SK-N-SH (cell line): ENCODE measurements at regions not wholly inside any gene's neighbourhood (a gene's known extent, or its start where the extent isn't known, plus 50 kb on each side); places are given as distances from the start of the nearest gene placed in this dataset.

Source experiments
- CTCF ChIA-PET: fragments of 300-600, 350-600 bp; formaldehyde crosslinking; extraction: SDS; loops from one replicate; lab custom pipeline; 2021; lab: Yijun Ruan, JAX
- POLR2A ChIA-PET: fragments of 350-600 bp; sonication (Branson Sonifier 250); formaldehyde crosslinking; extraction: SDS; loops from one replicate; lab custom pipeline; 2020; ENCODE audit warnings: antibody characterized with exemption, inconsistent platforms; lab: Yijun Ruan, JAX
- DNase-seq: peaks from one replicate; pipeline ENCODE4 v3.0.0; 2012
- H2AFZ ChIP-seq: fragments of 200-600 bp; sonication (generic); 2 replicates; pipeline ENCODE4 v1.8.1; 2016; ENCODE audit warnings: antibody characterized with exemption, mild to moderate bottlenecking, low read depth
- H3F3A ChIP-seq: fragments of 200-600 bp; sonication (generic); replicated peaks from 2 replicates; pipeline ENCODE3; 2016; ENCODE audit warnings: antibody characterized with exemption, mild to moderate bottlenecking; ENCODE audit not compliant: insufficient read depth
- H3K27ac ChIP-seq, 2 experiments: fragments of 200-500 bp in 1 of 2; fragments of 200-600 bp in 1 of 2; sonication (Bioruptor generic) in 1 of 2; sonication (generic), shearing (Covaris generic) in 1 of 2; 2 replicates each; pipeline versions ENCODE4 v1.5.1 to v1.6.1; 2014 to 2016; ENCODE audit warnings: low read depth in 2 of 2, inconsistent platforms in 1 of 2, low read length in 1 of 2, mild to moderate bottlenecking in 1 of 2, mixed read lengths in 1 of 2
- H3K27me3 ChIP-seq: fragments of 200-600 bp; sonication (generic), shearing (Covaris generic); 2 replicates; pipeline ENCODE4 v1.6.1; 2016; ENCODE audit warnings: mixed run types; ENCODE audit not compliant: insufficient read depth
- H3K36me3 ChIP-seq, 2 experiments: fragments of 200-500 bp in 1 of 2; fragments of 200-600 bp in 1 of 2; sonication (Bioruptor generic) in 1 of 2; sonication (generic) in 1 of 2; replicated peaks in 1 of 2; 2 replicates each; pipeline versions ENCODE3 to v1.5.1; 2014 to 2016; ENCODE audit warnings: low read length in 1 of 2, mild to moderate bottlenecking in 1 of 2; ENCODE audit not compliant: insufficient read depth in 2 of 2, control insufficient read depth in 1 of 2
- H3K4me1 ChIP-seq, 2 experiments: fragments of 200-500 bp in 1 of 2; fragments of 200-600 bp in 1 of 2; sonication (Bioruptor generic) in 1 of 2; sonication (generic), shearing (Covaris generic) in 1 of 2; 2 replicates each; pipeline versions ENCODE4 v1.5.1 to v1.6.1; 2014 to 2016; ENCODE audit warnings: low read depth in 1 of 2, low read length in 1 of 2, mixed run types in 1 of 2; ENCODE audit not compliant: insufficient read depth in 2 of 2, control insufficient read depth in 1 of 2
- H3K4me2 ChIP-seq: fragments of 200-600 bp; sonication (generic), shearing (Covaris generic); 2 replicates; pipeline ENCODE4 v1.6.1; 2017; ENCODE audit warnings: mixed run types
- H3K4me3 ChIP-seq, 2 experiments: fragments of 200-500 bp in 1 of 2; fragments of 200-600 bp in 1 of 2; sonication (Bioruptor generic) in 1 of 2; sonication (generic), shearing (Covaris generic) in 1 of 2; 2 replicates each; pipeline versions ENCODE4 v1.5.1 to v1.8.1; 2014 to 2016; ENCODE audit warnings: low read depth in 2 of 2, inconsistent platforms in 1 of 2, low read length in 1 of 2, mild to moderate bottlenecking in 1 of 2, mixed read lengths in 1 of 2, moderate library complexity in 1 of 2
- H3K79me2 ChIP-seq: fragments of 200-600 bp; sonication (generic); 2 replicates; pipeline ENCODE4 v1.8.1; 2017; ENCODE audit warnings: mild to moderate bottlenecking; ENCODE audit not compliant: insufficient read depth
- H3K9ac ChIP-seq: fragments of 200-600 bp; sonication (generic); 2 replicates; pipeline ENCODE4 v1.6.1; 2017; ENCODE audit warnings: mixed run types
- H3K9me2 ChIP-seq: fragments of 200-600 bp; sonication (generic); 2 replicates; pipeline ENCODE4 v1.6.1; 2017; ENCODE audit warnings: mixed run types
- H3K9me3 ChIP-seq: fragments of 200-600 bp; sonication (generic); 2 replicates; pipeline ENCODE4 v1.6.1; 2017; ENCODE audit warnings: mixed run types, mild to moderate bottlenecking, moderate library complexity
- H4K20me1 ChIP-seq: fragments of 200-600 bp; sonication (generic); 2 replicates; pipeline ENCODE4 v1.6.1; 2017; ENCODE audit warnings: mild to moderate bottlenecking, mixed run types; ENCODE audit not compliant: insufficient read depth
- EP300 ChIP-seq, 2 experiments: IDR thresholded peaks; 2 replicates each; pipeline versions ENCODE4 v1.4.0 to v1.6.1; 2012; ENCODE audit warnings: borderline replicate concordance in 1 of 2, low read depth in 1 of 2, low read length in 1 of 2
- FOXJ3 ChIP-seq: sonication (generic); formaldehyde crosslinking; IDR thresholded peaks from 2 replicates; pipeline ENCODE4 v1.5.1; 2020; ENCODE audit warnings: mild to moderate bottlenecking, missing genetic modification reagents
- JUND ChIP-seq: IDR thresholded peaks from 2 replicates; pipeline ENCODE4 v1.4.0; 2012
- MXI1 ChIP-seq: IDR thresholded peaks from 2 replicates; pipeline ENCODE4 v1.6.1; 2012; ENCODE audit warnings: mild to moderate bottlenecking, low read depth, low read length, improper control_type of control experiment
- NFIC ChIP-seq: IDR thresholded peaks from 2 replicates; pipeline ENCODE4 v1.4.0; 2012; ENCODE audit warnings: borderline replicate concordance
- RCOR1 ChIP-seq: fragments of 150-350 bp; IDR thresholded peaks from 2 replicates; pipeline ENCODE4 v1.6.1; 2017; ENCODE audit warnings: antibody characterized with exemption, low read length
- RXRA ChIP-seq: IDR thresholded peaks from 2 replicates; pipeline ENCODE4 v1.4.0; 2012; ENCODE audit warnings: low read depth, mild to moderate bottlenecking, borderline replicate concordance
- SMC3 ChIP-seq: IDR thresholded peaks from 2 replicates; pipeline ENCODE4 v1.6.1; 2012; ENCODE audit warnings: low read depth, low read length, improper control_type of control experiment
- TEAD4 ChIP-seq: IDR thresholded peaks from 2 replicates; pipeline ENCODE4 v1.4.0; 2012; ENCODE audit warnings: mild to moderate bottlenecking, borderline replicate concordance; ENCODE audit not compliant: insufficient read depth
- WGBS: methylation state at CpG from one replicate; pipeline ENCODE4 v1.1.6; 2017; ENCODE audit warnings: low lambda C conversion rate; 5-methylcytosine and 5-hydroxymethylcytosine counted together
- TF ChIP-seq, protein P1 (sequence below): IDR thresholded peaks from 2 replicates; pipeline ENCODE4 v1.6.1; 2012; ENCODE audit warnings: mild to moderate bottlenecking, low read depth, low read length, moderate library complexity
- TF ChIP-seq, protein P2 (sequence below): fragments of 200-600 bp; sonication (generic); IDR thresholded peaks from 2 replicates; pipeline ENCODE4 v1.6.1; 2017; ENCODE audit warnings: antibody characterized with exemption, mild to moderate bottlenecking, moderate library complexity
- TF ChIP-seq, protein P3 (sequence below): IDR thresholded peaks from 2 replicates; pipeline ENCODE4; 2012

DNA sequence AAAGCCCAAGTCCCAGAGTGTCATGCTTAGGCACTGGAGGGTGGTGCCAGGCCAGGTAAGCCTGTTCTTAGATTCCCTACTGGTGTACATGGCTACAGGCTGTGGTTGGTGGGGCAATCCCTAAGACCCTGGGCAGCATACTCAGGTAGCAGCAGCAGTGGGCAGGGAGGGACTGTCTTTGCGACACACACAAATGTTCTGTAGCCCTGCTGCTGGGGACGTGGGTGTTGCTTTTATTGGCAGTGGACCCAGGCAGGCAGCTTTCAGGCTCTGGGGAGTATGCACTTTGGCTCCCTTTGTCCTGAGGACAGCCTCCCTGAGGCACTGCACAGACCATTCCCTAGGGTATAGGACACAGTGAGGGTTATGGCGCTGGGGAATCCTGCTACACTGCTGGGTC lies 137.1 kb upstream of the ADAMTS19 start:
- Histone ChIP-seq H3K79me2 (no peaks in the 10 kb centered on the region), H3K27me3 (no peaks in the 10 kb centered on the region), H4K20me1 (no peaks in the 10 kb centered on the region), H3K4me1 (no peaks in the 10 kb centered on the region), H3K4me3 (no peak overlapping the region), H3K27ac (no peak overlapping the region), H3K36me3 (no peaks in the 10 kb centered on the region), H2AFZ (no peak overlapping the region), H3K9ac (no peak overlapping the region)
- WGBS = no CpG with 5 or more reads among the region's 3 CpGs
- CTCF ChIA-PET = no interaction called here
- POLR2A ChIA-PET = no interaction called here
- no peak for TF ChIP-seq TEAD4
- no peak for TF ChIP-seq EP300 (IDR thresholded peaks at IDR 0.05; ENCODE audit: borderline replicate concordance in 1 of 2, low read depth in 1 of 2, low read length in 1 of 2)
- no peak for TF ChIP-seq MXI1
- TF ChIP-seq RCOR1 = no peak
- TF ChIP-seq, all 33 proteins: peak for 0
- H3K9me3 ChIP-seq = no peaks in the 10 kb centered on the region
- H3K4me2 ChIP-seq = no peak overlapping the region
- H3F3A ChIP-seq = no peaks in the 10 kb centered on the region
- DNase-seq = no peak
- no peaks in the 10 kb centered on the region for H3K9me2 ChIP-seq

DNA sequence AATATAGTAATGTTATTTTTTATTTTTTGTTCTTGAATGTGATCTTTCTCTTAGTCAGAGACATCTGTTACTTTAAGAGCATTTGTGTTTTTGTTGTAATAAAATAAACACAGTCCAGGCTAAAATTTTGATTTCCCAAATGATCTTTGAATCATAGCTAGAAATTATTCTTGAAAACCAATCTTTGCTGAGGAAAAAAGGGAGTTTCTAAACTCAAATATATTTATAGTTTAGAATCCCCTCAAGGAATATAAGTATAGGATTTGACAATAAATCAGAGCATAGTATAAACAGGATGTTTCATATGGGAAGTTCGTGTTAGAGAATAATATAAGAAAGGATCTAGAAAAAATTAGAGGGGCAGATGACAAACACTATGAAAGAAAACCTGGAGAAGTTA lies 118.8 kb upstream of the ADAMTS19 start:
- TF ChIP-seq, protein P1, sequence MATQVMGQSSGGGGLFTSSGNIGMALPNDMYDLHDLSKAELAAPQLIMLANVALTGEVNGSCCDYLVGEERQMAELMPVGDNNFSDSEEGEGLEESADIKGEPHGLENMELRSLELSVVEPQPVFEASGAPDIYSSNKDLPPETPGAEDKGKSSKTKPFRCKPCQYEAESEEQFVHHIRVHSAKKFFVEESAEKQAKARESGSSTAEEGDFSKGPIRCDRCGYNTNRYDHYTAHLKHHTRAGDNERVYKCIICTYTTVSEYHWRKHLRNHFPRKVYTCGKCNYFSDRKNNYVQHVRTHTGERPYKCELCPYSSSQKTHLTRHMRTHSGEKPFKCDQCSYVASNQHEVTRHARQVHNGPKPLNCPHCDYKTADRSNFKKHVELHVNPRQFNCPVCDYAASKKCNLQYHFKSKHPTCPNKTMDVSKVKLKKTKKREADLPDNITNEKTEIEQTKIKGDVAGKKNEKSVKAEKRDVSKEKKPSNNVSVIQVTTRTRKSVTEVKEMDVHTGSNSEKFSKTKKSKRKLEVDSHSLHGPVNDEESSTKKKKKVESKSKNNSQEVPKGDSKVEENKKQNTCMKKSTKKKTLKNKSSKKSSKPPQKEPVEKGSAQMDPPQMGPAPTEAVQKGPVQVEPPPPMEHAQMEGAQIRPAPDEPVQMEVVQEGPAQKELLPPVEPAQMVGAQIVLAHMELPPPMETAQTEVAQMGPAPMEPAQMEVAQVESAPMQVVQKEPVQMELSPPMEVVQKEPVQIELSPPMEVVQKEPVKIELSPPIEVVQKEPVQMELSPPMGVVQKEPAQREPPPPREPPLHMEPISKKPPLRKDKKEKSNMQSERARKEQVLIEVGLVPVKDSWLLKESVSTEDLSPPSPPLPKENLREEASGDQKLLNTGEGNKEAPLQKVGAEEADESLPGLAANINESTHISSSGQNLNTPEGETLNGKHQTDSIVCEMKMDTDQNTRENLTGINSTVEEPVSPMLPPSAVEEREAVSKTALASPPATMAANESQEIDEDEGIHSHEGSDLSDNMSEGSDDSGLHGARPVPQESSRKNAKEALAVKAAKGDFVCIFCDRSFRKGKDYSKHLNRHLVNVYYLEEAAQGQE = no peak
- TF ChIP-seq TEAD4 (no peak), RXRA (no peak), RCOR1 (no peak)
- Histone ChIP-seq H2AFZ (no peak overlapping the region), H3K79me2 (no peaks in the 10 kb centered on the region), H3K9me2 (no peaks in the 10 kb centered on the region), H3K36me3 (no peaks in the 10 kb centered on the region), H3F3A (no peaks in the 10 kb centered on the region), H3K9ac (no peak overlapping the region), H3K4me2 (no peak overlapping the region), H3K9me3 (no peaks in the 10 kb centered on the region), H3K27me3 (no peaks in the 10 kb centered on the region), H3K4me1 (no peaks in the 10 kb centered on the region), H4K20me1 (no peaks in the 10 kb centered on the region), H3K27ac (no peak overlapping the region), H3K4me3 (no peak overlapping the region)
- POLR2A ChIA-PET = no interaction called here
- DNase-seq = no peak
- 4% methylated on average over 1 of the region's 1 CpG for WGBS
- CTCF ChIA-PET = interaction anchor here (0.7 kb wide), 1 partner anchor 470 kb away, joined by 3 read pairs; no protein-coding TSS in a partner anchor

DNA sequence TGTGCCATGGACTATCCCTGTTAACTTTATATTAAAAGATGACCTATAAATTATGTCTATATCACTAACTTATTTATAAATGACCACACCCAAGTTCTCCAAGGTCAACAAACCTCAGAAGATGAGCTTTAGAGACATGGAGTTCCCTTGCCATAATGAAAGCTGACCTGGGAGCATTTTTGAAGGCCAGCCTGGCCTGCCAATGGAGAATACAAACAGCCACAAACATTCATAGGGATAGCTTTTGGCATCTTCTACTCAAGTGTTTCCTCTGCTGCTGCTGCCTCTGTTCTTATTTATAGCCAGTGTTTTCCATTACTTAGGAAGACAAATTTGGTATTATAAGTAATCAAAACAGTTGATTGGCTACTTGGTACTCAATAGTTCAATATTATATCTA lies 117.3 kb upstream of the ADAMTS19 start:
- H3F3A ChIP-seq = no peaks in the 10 kb centered on the region
- H3K36me3 ChIP-seq = no peaks in the 10 kb centered on the region
- H3K27ac ChIP-seq = no peak overlapping the region
- H3K4me3 ChIP-seq = no peak overlapping the region
- no peak for DNase-seq
- ChIA-PET CTCF (interaction anchor here (0.6 kb wide), 1 partner anchor 994 kb away, joined by 3 read pairs; no protein-coding TSS in a partner anchor), POLR2A (no interaction called here)
- no peaks in the 10 kb centered on the region for H4K20me1 ChIP-seq
- H3K9me2 ChIP-seq = no peaks in the 10 kb centered on the region
- H3K4me2 ChIP-seq = no peak overlapping the region
- no peak overlapping the region for H3K9ac ChIP-seq
- no peaks in the 10 kb centered on the region for H3K4me1 ChIP-seq
- H3K9me3 ChIP-seq = no peaks in the 10 kb centered on the region
- no peak overlapping the region for H2AFZ ChIP-seq
- no peaks in the 10 kb centered on the region for H3K79me2 ChIP-seq
- H3K27me3 ChIP-seq = no peaks in the 10 kb centered on the region
- TF ChIP-seq, protein P2, sequence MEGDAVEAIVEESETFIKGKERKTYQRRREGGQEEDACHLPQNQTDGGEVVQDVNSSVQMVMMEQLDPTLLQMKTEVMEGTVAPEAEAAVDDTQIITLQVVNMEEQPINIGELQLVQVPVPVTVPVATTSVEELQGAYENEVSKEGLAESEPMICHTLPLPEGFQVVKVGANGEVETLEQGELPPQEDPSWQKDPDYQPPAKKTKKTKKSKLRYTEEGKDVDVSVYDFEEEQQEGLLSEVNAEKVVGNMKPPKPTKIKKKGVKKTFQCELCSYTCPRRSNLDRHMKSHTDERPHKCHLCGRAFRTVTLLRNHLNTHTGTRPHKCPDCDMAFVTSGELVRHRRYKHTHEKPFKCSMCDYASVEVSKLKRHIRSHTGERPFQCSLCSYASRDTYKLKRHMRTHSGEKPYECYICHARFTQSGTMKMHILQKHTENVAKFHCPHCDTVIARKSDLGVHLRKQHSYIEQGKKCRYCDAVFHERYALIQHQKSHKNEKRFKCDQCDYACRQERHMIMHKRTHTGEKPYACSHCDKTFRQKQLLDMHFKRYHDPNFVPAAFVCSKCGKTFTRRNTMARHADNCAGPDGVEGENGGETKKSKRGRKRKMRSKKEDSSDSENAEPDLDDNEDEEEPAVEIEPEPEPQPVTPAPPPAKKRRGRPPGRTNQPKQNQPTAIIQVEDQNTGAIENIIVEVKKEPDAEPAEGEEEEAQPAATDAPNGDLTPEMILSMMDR = no peak
- TF ChIP-seq SMC3 = no peak
- no peak for TF ChIP-seq TEAD4
- TF ChIP-seq, protein P3, sequence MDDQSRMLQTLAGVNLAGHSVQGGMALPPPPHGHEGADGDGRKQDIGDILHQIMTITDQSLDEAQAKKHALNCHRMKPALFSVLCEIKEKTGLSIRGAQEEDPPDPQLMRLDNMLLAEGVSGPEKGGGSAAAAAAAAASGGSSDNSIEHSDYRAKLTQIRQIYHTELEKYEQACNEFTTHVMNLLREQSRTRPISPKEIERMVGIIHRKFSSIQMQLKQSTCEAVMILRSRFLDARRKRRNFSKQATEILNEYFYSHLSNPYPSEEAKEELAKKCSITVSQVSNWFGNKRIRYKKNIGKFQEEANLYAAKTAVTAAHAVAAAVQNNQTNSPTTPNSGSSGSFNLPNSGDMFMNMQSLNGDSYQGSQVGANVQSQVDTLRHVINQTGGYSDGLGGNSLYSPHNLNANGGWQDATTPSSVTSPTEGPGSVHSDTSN = no peak
- TF ChIP-seq NFIC = no peak
- no peak for TF ChIP-seq FOXJ3 (CRISPR knock-in tag)
- no peak for TF ChIP-seq JUND
